GM23338 (cell line): ENCODE measurements at regions not wholly inside any gene's neighbourhood (a gene's known extent, or its start where the extent isn't known, plus 50 kb on each side); places are given as distances from the start of the nearest gene placed in this dataset.

ENCODE experiments used
- ATAC-seq: fragments of 200-7000 bp; cut with Tn5 transposase; 3 replicates; pipeline ENCODE4 v1.9.1; 2020
- DNase-seq: peaks from one replicate; pipeline ENCODE4 v3.0.0-alpha.2; 2015; ENCODE audit warnings: low spot score
- H2AFZ ChIP-seq: fragments of 200-600 bp; sonication (generic); 2 replicates; pipeline ENCODE4 v1.8.0; 2016; ENCODE audit warnings: antibody characterized with exemption, mild to moderate bottlenecking, moderate library complexity
- H3F3A ChIP-seq: fragments of 200-600 bp; sonication (generic); replicated peaks from 2 replicates; pipeline ENCODE4 v1.8.0; 2017; ENCODE audit warnings: antibody characterized with exemption, mixed run types, low read depth
- H3K27ac ChIP-seq: fragments of 200-600 bp; sonication (generic); 2 replicates; pipeline ENCODE4 v1.6.1; 2016; ENCODE audit warnings: low read depth
- H3K27me3 ChIP-seq: fragments of 200-600 bp; sonication (generic); 2 replicates; pipeline ENCODE4 v1.8.0; 2016; ENCODE audit warnings: mild to moderate bottlenecking, mixed run types, moderate library complexity; ENCODE audit not compliant: insufficient read depth
- H3K36me3 ChIP-seq: fragments of 200-600 bp; sonication (generic); 2 replicates; pipeline ENCODE4 v1.8.0; 2016; ENCODE audit warnings: mild to moderate bottlenecking; ENCODE audit not compliant: insufficient read depth
- H3K4me1 ChIP-seq: fragments of 200-600 bp; sonication (generic); 2 replicates; pipeline ENCODE4 v1.8.0; 2016; ENCODE audit warnings: mild to moderate bottlenecking, moderate library complexity; ENCODE audit not compliant: insufficient read depth
- H3K4me2 ChIP-seq: fragments of 200-600 bp; sonication (generic); 2 replicates; pipeline ENCODE4 v1.7.1; 2017; ENCODE audit warnings: mixed run types
- H3K4me3 ChIP-seq: fragments of 200-600 bp; sonication (generic); 2 replicates; pipeline ENCODE4 v1.6.1; 2016; ENCODE audit warnings: mixed run types
- H3K79me2 ChIP-seq: fragments of 200-600 bp; sonication (generic); replicated peaks from 2 replicates; pipeline ENCODE4 v1.8.0; 2017; ENCODE audit warnings: mild to moderate bottlenecking; ENCODE audit not compliant: insufficient read depth
- H3K9me2 ChIP-seq: fragments of 200-600 bp; sonication (generic); 2 replicates; pipeline ENCODE4 v1.8.0; 2017; ENCODE audit not compliant: insufficient read depth
- H4K20me1 ChIP-seq: fragments of 200-600 bp; sonication (generic); replicated peaks from 2 replicates; pipeline ENCODE4 v1.8.0; 2017; ENCODE audit warnings: mild to moderate bottlenecking; ENCODE audit not compliant: insufficient read depth
- H3K27ac Mint-ChIP-seq: 2 replicates; pipeline ENCODE4 v1.8.0; 2020; ENCODE audit warnings: inconsistent platforms, mild to moderate bottlenecking, moderate library complexity, mixed read lengths
- H3K27me3 Mint-ChIP-seq: 3 replicates; pipeline ENCODE4 v1.8.0; 2022; ENCODE audit warnings: low read depth, mild to moderate bottlenecking, moderate library complexity, mixed read lengths, inconsistent platforms; ENCODE audit not compliant: insufficient read depth, poor library complexity
- H3K36me3 Mint-ChIP-seq: 3 replicates; pipeline ENCODE4 v1.8.0; 2021; ENCODE audit warnings: low read depth, mild to moderate bottlenecking, inconsistent platforms, moderate library complexity, mixed read lengths
- H3K4me1 Mint-ChIP-seq: 3 replicates; pipeline ENCODE4 v1.8.0; 2020; ENCODE audit warnings: mild to moderate bottlenecking, inconsistent platforms, mixed read lengths
- H3K4me3 Mint-ChIP-seq: 3 replicates; pipeline ENCODE4 v1.8.0; 2021; ENCODE audit warnings: moderate library complexity, mild to moderate bottlenecking, inconsistent platforms, mixed read lengths
- H3K9me3 Mint-ChIP-seq: 3 replicates; pipeline ENCODE4 v1.8.0; 2020; ENCODE audit warnings: moderate library complexity, mild to moderate bottlenecking, inconsistent platforms, mixed read lengths
- CREB1 ChIP-seq: fragments of 250-450 bp; sonication (Bioruptor Pico); IDR thresholded peaks from 2 replicates; pipeline ENCODE4 v1.5.0; 2020; ENCODE audit warnings: low read depth, mild to moderate bottlenecking, moderate library complexity
- CTCF ChIP-seq, 2 experiments: fragments of 200-600 bp in 1 of 2; sonication (generic) in 1 of 2; conservative IDR thresholded peaks; 2 replicates each; pipeline versions ENCODE4 v1.5.1 to v1.6.1; 2016 to 2017; ENCODE audit warnings: antibody characterized with exemption in 2 of 2, low read depth in 2 of 2, mild to moderate bottlenecking in 2 of 2, moderate library complexity in 1 of 2
- ETS1 ChIP-seq: IDR thresholded peaks from 2 replicates; pipeline ENCODE4 v1.6.1; 2016; ENCODE audit warnings: antibody characterized with exemption
- EZH2 ChIP-seq: fragments of 200-600 bp; sonication (generic); IDR thresholded peaks from one replicate; pipeline ENCODE4 v1.8.0; 2017; ENCODE audit warnings: antibody characterized with exemption, mild to moderate bottlenecking, low read depth; ENCODE audit not compliant: unreplicated experiment
- EZH2phosphoT487 ChIP-seq: fragments of 200-600 bp; sonication (generic); IDR thresholded peaks from one replicate; pipeline ENCODE4 v1.8.1; 2018; ENCODE audit warnings: antibody characterized with exemption; ENCODE audit not compliant: unreplicated experiment
- JUNB ChIP-seq: IDR thresholded peaks from one replicate; pipeline ENCODE4 v1.6.1; 2016; ENCODE audit warnings: antibody characterized with exemption; ENCODE audit not compliant: unreplicated experiment
- NANOG ChIP-seq: IDR thresholded peaks from 2 replicates; pipeline ENCODE4 v1.6.1; 2016; ENCODE audit warnings: antibody characterized with exemption, borderline replicate concordance
- POLR2AphosphoS5 ChIP-seq: IDR thresholded peaks from 2 replicates; pipeline ENCODE4 v1.6.1; 2016; ENCODE audit warnings: antibody characterized with exemption, low read depth
- STAT1 ChIP-seq: IDR thresholded peaks from one replicate; pipeline ENCODE4 v1.6.1; 2016; ENCODE audit warnings: antibody characterized with exemption; ENCODE audit not compliant: unreplicated experiment
- ZNF114 ChIP-seq: fragments of 250-450 bp; sonication (Bioruptor Pico); IDR thresholded peaks from 2 replicates; pipeline ENCODE4 v1.5.0; 2020; ENCODE audit warnings: mild to moderate bottlenecking, moderate library complexity
- ZNF331 ChIP-seq: fragments of 250-450 bp; sonication (Bioruptor Pico); IDR thresholded peaks from 2 replicates; pipeline ENCODE4 v1.5.0; 2020; ENCODE audit warnings: low read depth, mild to moderate bottlenecking, moderate library complexity
- ZNF462 ChIP-seq: fragments of 250-450 bp; sonication (Bioruptor Pico); IDR thresholded peaks from 2 replicates; pipeline ENCODE4 v1.5.0; 2020; ENCODE audit warnings: mild to moderate bottlenecking, moderate library complexity
- TF ChIP-seq, protein P1 (sequence below): IDR thresholded peaks from one replicate; pipeline ENCODE4 v1.6.1; 2018; ENCODE audit warnings: antibody characterized with exemption; ENCODE audit not compliant: unreplicated experiment

- Mint-ChIP-seq H3K9me3 (peaks cover 31% of the 10 kb centered on the region), H3K27ac (no peak overlapping the region), H3K27me3 (peaks cover 2% of the 10 kb centered on the region), H3K36me3 (peaks cover 28% of the 10 kb centered on the region), H3K4me1 (no peaks in the 10 kb centered on the region), H3K4me3 (no peak overlapping the region)
- Histone ChIP-seq H3F3A (no peaks in the 10 kb centered on the region), H3K9me2 (no peaks in the 10 kb centered on the region), H2AFZ (no peak overlapping the region), H3K79me2 (no peaks in the 10 kb centered on the region), H3K36me3 (peaks cover 16% of the 10 kb centered on the region), H3K27ac (no peak overlapping the region), H3K4me3 (no peak overlapping the region), H3K4me2 (no peak overlapping the region), H3K4me1 (no peaks in the 10 kb centered on the region), H3K27me3 (no peaks in the 10 kb centered on the region), H4K20me1 (no peaks in the 10 kb centered on the region)
- no peak for ATAC-seq
- DNase-seq, result no peak
- no peak for TF ChIP-seq STAT1
- no peak for TF ChIP-seq NANOG
- TF ChIP-seq, protein P1, sequence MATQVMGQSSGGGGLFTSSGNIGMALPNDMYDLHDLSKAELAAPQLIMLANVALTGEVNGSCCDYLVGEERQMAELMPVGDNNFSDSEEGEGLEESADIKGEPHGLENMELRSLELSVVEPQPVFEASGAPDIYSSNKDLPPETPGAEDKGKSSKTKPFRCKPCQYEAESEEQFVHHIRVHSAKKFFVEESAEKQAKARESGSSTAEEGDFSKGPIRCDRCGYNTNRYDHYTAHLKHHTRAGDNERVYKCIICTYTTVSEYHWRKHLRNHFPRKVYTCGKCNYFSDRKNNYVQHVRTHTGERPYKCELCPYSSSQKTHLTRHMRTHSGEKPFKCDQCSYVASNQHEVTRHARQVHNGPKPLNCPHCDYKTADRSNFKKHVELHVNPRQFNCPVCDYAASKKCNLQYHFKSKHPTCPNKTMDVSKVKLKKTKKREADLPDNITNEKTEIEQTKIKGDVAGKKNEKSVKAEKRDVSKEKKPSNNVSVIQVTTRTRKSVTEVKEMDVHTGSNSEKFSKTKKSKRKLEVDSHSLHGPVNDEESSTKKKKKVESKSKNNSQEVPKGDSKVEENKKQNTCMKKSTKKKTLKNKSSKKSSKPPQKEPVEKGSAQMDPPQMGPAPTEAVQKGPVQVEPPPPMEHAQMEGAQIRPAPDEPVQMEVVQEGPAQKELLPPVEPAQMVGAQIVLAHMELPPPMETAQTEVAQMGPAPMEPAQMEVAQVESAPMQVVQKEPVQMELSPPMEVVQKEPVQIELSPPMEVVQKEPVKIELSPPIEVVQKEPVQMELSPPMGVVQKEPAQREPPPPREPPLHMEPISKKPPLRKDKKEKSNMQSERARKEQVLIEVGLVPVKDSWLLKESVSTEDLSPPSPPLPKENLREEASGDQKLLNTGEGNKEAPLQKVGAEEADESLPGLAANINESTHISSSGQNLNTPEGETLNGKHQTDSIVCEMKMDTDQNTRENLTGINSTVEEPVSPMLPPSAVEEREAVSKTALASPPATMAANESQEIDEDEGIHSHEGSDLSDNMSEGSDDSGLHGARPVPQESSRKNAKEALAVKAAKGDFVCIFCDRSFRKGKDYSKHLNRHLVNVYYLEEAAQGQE, result no peak
- no peak for TF ChIP-seq ZNF331 (CRISPR knock-in tag)
- no peak for TF ChIP-seq JUNB
- no peak for TF ChIP-seq EZH2
- TF ChIP-seq EZH2phosphoT487, result no peak
- TF ChIP-seq POLR2AphosphoS5, result no peak
- no peak for TF ChIP-seq CREB1 (CRISPR knock-in tag)
- no peak for TF ChIP-seq ZNF462
- TF ChIP-seq ETS1, result no peak
- TF ChIP-seq ZNF114, result no peak
- no peak for TF ChIP-seq CTCF (conservative IDR thresholded peaks at IDR 0.05; ENCODE audit: low read depth in 2 of 2)
Observed at GRCh38 chr11:93039531-93040240, 70.2 kb downstream of the MTNR1B start.
